ENCODE measurements at regions not wholly inside any gene's neighbourhood (a gene's known extent, or its start where the extent isn't known, plus 50 kb on each side); places are given as distances from the start of the nearest gene placed in this dataset.

DNA sequence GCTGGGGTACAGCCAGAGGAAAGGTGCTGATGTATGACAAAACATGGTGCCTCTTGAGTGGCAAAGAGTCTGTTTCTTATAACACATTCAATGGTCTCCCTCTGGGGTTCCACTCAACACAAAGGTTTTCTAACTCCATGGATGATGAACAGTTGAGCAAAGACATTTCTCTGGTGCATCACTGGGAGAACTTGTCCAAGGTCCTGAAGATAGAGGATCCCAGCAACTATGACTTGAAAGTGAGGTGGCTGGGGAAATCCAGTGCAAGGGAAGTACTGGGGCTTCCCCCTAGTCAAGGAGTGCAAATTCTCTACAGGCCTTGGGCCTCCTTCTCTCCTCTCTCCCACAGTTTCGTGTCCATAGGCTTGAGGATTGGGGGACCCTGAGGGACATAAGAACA, 431.1 kb downstream of the WDR72 start:
- TF ChIP-seq CTCF (IDR thresholded peaks at IDR 0.05): no peak
- TF ChIP-seq POLR2A (IDR thresholded peaks at IDR 0.05; ENCODE audit: low read depth): no peak
- TF ChIP-seq POLR2AphosphoS5 (IDR thresholded peaks at IDR 0.05): no peak

Measured in esophagus muscularis mucosa (tissue), 3 donors.